ENCODE measurements at regions not wholly inside any gene's neighbourhood (a gene's known extent, or its start where the extent isn't known, plus 50 kb on each side); places are given as distances from the start of the nearest gene placed in this dataset.

- TF ChIP-seq, protein P1, sequence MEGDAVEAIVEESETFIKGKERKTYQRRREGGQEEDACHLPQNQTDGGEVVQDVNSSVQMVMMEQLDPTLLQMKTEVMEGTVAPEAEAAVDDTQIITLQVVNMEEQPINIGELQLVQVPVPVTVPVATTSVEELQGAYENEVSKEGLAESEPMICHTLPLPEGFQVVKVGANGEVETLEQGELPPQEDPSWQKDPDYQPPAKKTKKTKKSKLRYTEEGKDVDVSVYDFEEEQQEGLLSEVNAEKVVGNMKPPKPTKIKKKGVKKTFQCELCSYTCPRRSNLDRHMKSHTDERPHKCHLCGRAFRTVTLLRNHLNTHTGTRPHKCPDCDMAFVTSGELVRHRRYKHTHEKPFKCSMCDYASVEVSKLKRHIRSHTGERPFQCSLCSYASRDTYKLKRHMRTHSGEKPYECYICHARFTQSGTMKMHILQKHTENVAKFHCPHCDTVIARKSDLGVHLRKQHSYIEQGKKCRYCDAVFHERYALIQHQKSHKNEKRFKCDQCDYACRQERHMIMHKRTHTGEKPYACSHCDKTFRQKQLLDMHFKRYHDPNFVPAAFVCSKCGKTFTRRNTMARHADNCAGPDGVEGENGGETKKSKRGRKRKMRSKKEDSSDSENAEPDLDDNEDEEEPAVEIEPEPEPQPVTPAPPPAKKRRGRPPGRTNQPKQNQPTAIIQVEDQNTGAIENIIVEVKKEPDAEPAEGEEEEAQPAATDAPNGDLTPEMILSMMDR (IDR thresholded peaks at IDR 0.05; ENCODE audit: borderline replicate concordance, extremely low read depth, low read length, poor library complexity, severe bottlenecking): no peak
- TF ChIP-seq EZH2 (IDR thresholded peaks at IDR 0.05; ENCODE audit: borderline replicate concordance, low read depth, low read length, severe bottlenecking): no peak
These were observed 787.8 kb upstream of the FAM174A start for GRCh38 chr5:99747342-99747741.
